NCI-H526 treated with DMSO at 0.1 percent for 48 hours (cell line): ENCODE measurements at regions not wholly inside any gene's neighbourhood (a gene's known extent, or its start where the extent isn't known, plus 50 kb on each side); places are given as distances from the start of the nearest gene placed in this dataset.

Source experiments
- DNase-seq: peaks from one replicate; lab custom pipeline; 2025; lab: John Stamatoyannopoulos, UW

GRCh38 chr2:22737144-22737543 is 647.8 kb upstream of the KLHL29 start:
- DNase-seq, result no peak

- DNase-seq, result no peak
Measured at GRCh38 chr2:22741216-22741615, 643.8 kb upstream of the KLHL29 start.

GRCh38 chr2:22748909-22749308 is 636.1 kb upstream of the KLHL29 start:
- no peak for DNase-seq

GRCh38 chr2:22753476-22753875 is 631.5 kb upstream of the KLHL29 start:
- DNase-seq, result no peak

- DNase-seq, result no peak
Measured at GRCh38 chr2:22756276-22757043, 628.5 kb upstream of the KLHL29 start.

GRCh38 chr2:22769497-22769896 is 615.5 kb upstream of the KLHL29 start:
- no peak for DNase-seq

- peak; percentile 60 for DNase-seq
Measured at GRCh38 chr2:22784566-22784965, 600.4 kb upstream of the KLHL29 start.

- DNase-seq, result no peak
Measured at GRCh38 chr2:22786817-22787216, 598.2 kb upstream of the KLHL29 start.

GRCh38 chr2:22787745-22788144 is 597.2 kb upstream of the KLHL29 start:
- DNase-seq, result no peak

- no peak for DNase-seq
Measured at GRCh38 chr2:22788749-22789327, 596.1 kb upstream of the KLHL29 start.

- DNase-seq, result peak; percentile 97
Measured at GRCh38 chr2:22795287-22795866, 589.6 kb upstream of the KLHL29 start.

- no peak for DNase-seq
Measured at GRCh38 chr2:22798386-22798785, 586.6 kb upstream of the KLHL29 start.

- DNase-seq, result no peak
Measured at GRCh38 chr2:22800412-22800811, 584.6 kb upstream of the KLHL29 start.

- DNase-seq, result no peak
Measured at GRCh38 chr2:22801071-22801470, 583.9 kb upstream of the KLHL29 start.

- no peak for DNase-seq
Measured at GRCh38 chr2:22801970-22802369, 583.0 kb upstream of the KLHL29 start.

GRCh38 chr2:22807872-22808271 is 577.1 kb upstream of the KLHL29 start:
- DNase-seq, result no peak

- no peak for DNase-seq
Measured at GRCh38 chr2:22810602-22811001, 574.4 kb upstream of the KLHL29 start.

- no peak for DNase-seq
Measured at GRCh38 chr2:22812065-22812680, 572.8 kb upstream of the KLHL29 start.

GRCh38 chr2:22817197-22817596 is 567.8 kb upstream of the KLHL29 start:
- no peak for DNase-seq

- no peak for DNase-seq
Measured at GRCh38 chr2:22821458-22821857, 563.5 kb upstream of the KLHL29 start.

GRCh38 chr2:22822835-22823234 is 562.1 kb upstream of the KLHL29 start:
- DNase-seq, result peak; percentile 92

GRCh38 chr2:22824618-22825017 is 560.4 kb upstream of the KLHL29 start:
- DNase-seq, result no peak

GRCh38 chr2:22826703-22827102 is 558.3 kb upstream of the KLHL29 start:
- no peak for DNase-seq
